HUES64 (cell line): ENCODE measurements at regions not wholly inside any gene's neighbourhood (a gene's known extent, or its start where the extent isn't known, plus 50 kb on each side); places are given as distances from the start of the nearest gene placed in this dataset.

Experiments used
- H3K27ac ChIP-seq: 2 replicates; pipeline ENCODE4 v1.7.0; 2013; ENCODE audit warnings: low read depth, low read length, inconsistent platforms
- H3K27me3 ChIP-seq: 2 replicates; pipeline ENCODE4 v1.6.1; 2013; ENCODE audit warnings: mild to moderate bottlenecking, low read length; ENCODE audit not compliant: insufficient read depth
- H3K36me3 ChIP-seq: 2 replicates; pipeline ENCODE4 v1.6.1; 2013; ENCODE audit warnings: mild to moderate bottlenecking, low read length; ENCODE audit not compliant: insufficient read depth
- H3K4me1 ChIP-seq: 2 replicates; pipeline ENCODE4 v1.6.1; 2013; ENCODE audit warnings: mild to moderate bottlenecking, low read length, moderate library complexity; ENCODE audit not compliant: insufficient read depth
- H3K4me3 ChIP-seq: 2 replicates; pipeline ENCODE4 v1.5.1; 2013; ENCODE audit warnings: mild to moderate bottlenecking, low read length, moderate library complexity
- H3K9ac ChIP-seq: 2 replicates; pipeline ENCODE4 v1.6.1; 2013; ENCODE audit warnings: mild to moderate bottlenecking, low read depth, low read length
- H3K9me3 ChIP-seq: 2 replicates; pipeline ENCODE4 v1.6.1; 2013; ENCODE audit warnings: low read depth, low read length; ENCODE audit not compliant: insufficient read depth
- WGBS: fragments of 150-250, 120-280 bp; methylation state at CpG from one replicate; pipeline ENCODE4 v1.1.7; 2013; ENCODE audit warnings: missing lambda C conversion rate; 5-methylcytosine and 5-hydroxymethylcytosine counted together

GRCh38 chr6:18335948-18336347, 51.2 kb upstream of the RNF144B start:
- Histone ChIP-seq H3K36me3 (no peaks in the 10 kb centered on the region), H3K27ac (peak overlapping the region; percentile 31; the same call in 1 of the 2 replicates), H3K9ac (no peak overlapping the region), H3K9me3 (no peaks in the 10 kb centered on the region), H3K4me1 (peaks cover 18% of the 10 kb centered on the region), H3K27me3 (no peaks in the 10 kb centered on the region), H3K4me3 (no peak overlapping the region)
- 70% methylated on average over 1 of the region's 1 CpG for WGBS

DNA sequence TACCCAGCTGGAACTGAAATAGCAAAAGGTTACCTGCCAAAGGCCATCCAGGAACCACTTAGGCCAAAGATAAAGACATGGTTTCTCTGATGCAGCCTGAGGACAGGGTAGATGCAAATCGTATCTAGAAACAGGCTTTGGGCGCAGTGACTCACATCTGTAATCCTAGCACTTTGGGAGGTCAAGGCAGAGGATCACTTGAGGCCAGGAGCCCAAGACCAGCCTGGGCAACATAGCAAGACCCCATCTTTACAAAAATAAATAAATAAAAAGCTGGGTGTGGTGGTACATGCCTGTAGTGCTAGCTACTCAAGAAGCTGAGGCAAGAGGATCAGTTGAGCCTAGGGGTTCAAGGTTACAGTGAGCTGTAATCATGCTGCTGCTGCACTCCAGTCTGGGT, 52.9 kb upstream of the RNF144B start:
- WGBS, result 97% methylated on average over 2 of the region's 2 CpGs
- H3K9me3 ChIP-seq, result no peaks in the 10 kb centered on the region
- no peak overlapping the region for H3K4me3 ChIP-seq
- peaks cover 29% of the 10 kb centered on the region for H3K4me1 ChIP-seq
- no peaks in the 10 kb centered on the region for H3K27me3 ChIP-seq
- no peak overlapping the region for H3K9ac ChIP-seq
- no peaks in the 10 kb centered on the region for H3K36me3 ChIP-seq
- no peak overlapping the region for H3K27ac ChIP-seq

DNA sequence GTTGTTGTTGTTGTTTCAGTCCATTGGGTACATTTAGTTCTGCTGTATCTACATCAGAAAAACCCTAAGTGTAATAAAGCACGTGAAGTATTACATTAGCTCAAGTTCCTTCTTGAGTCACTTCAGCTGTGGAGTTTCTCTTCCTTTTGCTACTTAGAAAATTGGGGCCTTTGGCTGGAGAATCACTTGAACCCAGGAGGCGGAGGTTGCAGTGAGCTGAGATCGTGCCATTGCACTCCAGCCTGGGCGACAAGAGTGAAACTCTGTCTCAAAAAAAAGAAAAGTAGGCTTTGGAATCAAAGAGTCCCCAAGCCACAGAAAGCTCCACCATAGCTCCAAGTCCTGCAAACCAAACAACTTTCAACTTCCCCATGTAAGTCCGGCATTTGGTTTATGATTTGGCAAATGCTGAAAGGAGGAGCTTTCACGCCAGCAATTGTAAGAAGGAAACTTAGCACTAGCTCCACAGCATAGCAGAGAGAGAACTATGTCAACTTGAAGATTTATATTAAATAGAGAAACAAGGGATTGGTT, 56.5 kb upstream of the RNF144B start:
- Histone ChIP-seq H3K27ac (0 out of 2 replicates have a peak overlapping the region, but pooled peaks have one; percentile 23), H3K9ac (no peak overlapping the region), H3K36me3 (no peaks in the 10 kb centered on the region), H3K4me1 (peaks cover 17% of the 10 kb centered on the region), H3K27me3 (no peaks in the 10 kb centered on the region), H3K4me3 (no peak overlapping the region), H3K9me3 (no peaks in the 10 kb centered on the region)
- WGBS, result 83% methylated on average over 6 of the region's 6 CpGs

DNA sequence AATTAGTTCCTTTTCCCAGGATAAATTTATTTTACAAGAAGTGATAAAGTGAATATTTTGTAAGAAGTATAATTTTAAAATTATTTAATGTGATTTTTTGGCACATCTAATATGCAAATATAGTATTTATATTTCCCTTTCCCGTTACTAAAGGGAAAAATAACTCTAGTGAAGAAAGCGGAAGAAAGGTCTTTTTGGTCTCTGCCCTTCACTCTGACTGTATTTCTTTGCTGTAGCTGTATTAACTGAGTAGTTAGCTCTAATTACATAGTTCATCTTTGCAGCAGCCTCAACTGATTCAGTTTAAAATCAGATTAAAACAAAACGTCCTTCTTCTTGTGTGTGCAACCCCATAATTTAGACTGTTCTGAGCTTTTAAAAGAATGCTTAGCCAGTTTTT, 57.4 kb upstream of the RNF144B start:
- Histone ChIP-seq H3K4me1 (peaks cover 17% of the 10 kb centered on the region), H3K9me3 (no peaks in the 10 kb centered on the region), H3K9ac (no peak overlapping the region), H3K27ac (0 out of 2 replicates have a peak overlapping the region, but pooled peaks have one; percentile 9), H3K27me3 (no peaks in the 10 kb centered on the region), H3K4me3 (no peak overlapping the region), H3K36me3 (no peaks in the 10 kb centered on the region)
- WGBS, result 58% methylated on average over 1 of the region's 3 CpGs

GRCh38 chr6:18328540-18328939, 58.6 kb upstream of the RNF144B start:
- no peaks in the 10 kb centered on the region for H3K27me3 ChIP-seq
- no peak overlapping the region for H3K9ac ChIP-seq
- H3K9me3 ChIP-seq, result no peaks in the 10 kb centered on the region
- no peak overlapping the region for H3K4me3 ChIP-seq
- H3K4me1 ChIP-seq, result peaks cover 17% of the 10 kb centered on the region
- no peak overlapping the region for H3K27ac ChIP-seq
- no peaks in the 10 kb centered on the region for H3K36me3 ChIP-seq
- 92% methylated on average over 2 of the region's 3 CpGs for WGBS

- peaks cover 17% of the 10 kb centered on the region for H3K4me1 ChIP-seq
- H3K36me3 ChIP-seq, result no peaks in the 10 kb centered on the region
- no peaks in the 10 kb centered on the region for H3K9me3 ChIP-seq
- H3K4me3 ChIP-seq, result no peak overlapping the region
- no peaks in the 10 kb centered on the region for H3K27me3 ChIP-seq
- WGBS, result 95% methylated on average over 2 of the region's 2 CpGs
- H3K27ac ChIP-seq, result no peak overlapping the region
- H3K9ac ChIP-seq, result no peak overlapping the region
These were observed 59.1 kb upstream of the RNF144B start for GRCh38 chr6:18328070-18328469.

DNA sequence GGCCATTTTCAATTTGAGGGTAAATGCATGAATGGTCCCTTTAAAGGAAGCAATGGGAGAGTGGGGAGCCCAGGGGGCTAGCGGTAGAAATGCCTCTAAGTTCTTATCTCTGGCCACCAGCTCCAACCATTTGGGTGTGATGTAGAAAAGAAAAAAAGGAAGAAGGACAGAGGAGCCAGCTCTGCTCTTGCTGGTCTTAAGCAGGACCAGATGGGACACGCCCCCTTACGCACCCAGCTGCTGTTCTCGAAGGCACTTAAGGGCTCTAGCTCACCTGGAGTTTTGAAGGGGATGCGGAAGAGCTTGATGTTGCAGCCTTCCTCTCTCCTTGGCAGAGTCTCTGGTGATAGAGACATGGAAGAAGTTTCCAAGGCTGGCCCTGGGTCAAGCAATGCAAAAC, 59.5 kb upstream of the RNF144B start:
- Histone ChIP-seq H3K4me3 (no peak overlapping the region), H3K27ac (no peak overlapping the region), H3K4me1 (peaks cover 17% of the 10 kb centered on the region), H3K27me3 (no peaks in the 10 kb centered on the region), H3K36me3 (no peaks in the 10 kb centered on the region), H3K9ac (no peak overlapping the region), H3K9me3 (no peaks in the 10 kb centered on the region)
- 71% methylated on average over 5 of the region's 5 CpGs for WGBS

- Histone ChIP-seq H3K9ac (no peak overlapping the region), H3K4me3 (no peak overlapping the region), H3K27ac (no peak overlapping the region), H3K36me3 (no peaks in the 10 kb centered on the region), H3K9me3 (no peaks in the 10 kb centered on the region), H3K27me3 (no peaks in the 10 kb centered on the region), H3K4me1 (peaks cover 17% of the 10 kb centered on the region)
- 96% methylated on average over 6 of the region's 6 CpGs for WGBS
These were observed 60.2 kb upstream of the RNF144B start for GRCh38 chr6:18326980-18327379.

- Histone ChIP-seq H3K9ac (no peak overlapping the region), H3K27me3 (no peaks in the 10 kb centered on the region), H3K4me1 (peaks cover 17% of the 10 kb centered on the region), H3K27ac (no peak overlapping the region), H3K4me3 (no peak overlapping the region), H3K9me3 (no peaks in the 10 kb centered on the region), H3K36me3 (no peaks in the 10 kb centered on the region)
- WGBS, result 97% methylated on average over 2 of the region's 2 CpGs
These were observed 61.1 kb upstream of the RNF144B start for GRCh38 chr6:18326001-18326400.

- Histone ChIP-seq H3K9ac (no peak overlapping the region), H3K9me3 (no peaks in the 10 kb centered on the region), H3K27ac (no peak overlapping the region), H3K27me3 (no peaks in the 10 kb centered on the region), H3K4me3 (no peak overlapping the region), H3K4me1 (peaks cover 8% of the 10 kb centered on the region; the same call in 1 of the 2 replicates), H3K36me3 (no peaks in the 10 kb centered on the region)
- WGBS, result 82% methylated on average over 4 of the region's 4 CpGs
These were observed 60.3 kb upstream of the DEK start for GRCh38 chr6:18324706-18325042.

DNA sequence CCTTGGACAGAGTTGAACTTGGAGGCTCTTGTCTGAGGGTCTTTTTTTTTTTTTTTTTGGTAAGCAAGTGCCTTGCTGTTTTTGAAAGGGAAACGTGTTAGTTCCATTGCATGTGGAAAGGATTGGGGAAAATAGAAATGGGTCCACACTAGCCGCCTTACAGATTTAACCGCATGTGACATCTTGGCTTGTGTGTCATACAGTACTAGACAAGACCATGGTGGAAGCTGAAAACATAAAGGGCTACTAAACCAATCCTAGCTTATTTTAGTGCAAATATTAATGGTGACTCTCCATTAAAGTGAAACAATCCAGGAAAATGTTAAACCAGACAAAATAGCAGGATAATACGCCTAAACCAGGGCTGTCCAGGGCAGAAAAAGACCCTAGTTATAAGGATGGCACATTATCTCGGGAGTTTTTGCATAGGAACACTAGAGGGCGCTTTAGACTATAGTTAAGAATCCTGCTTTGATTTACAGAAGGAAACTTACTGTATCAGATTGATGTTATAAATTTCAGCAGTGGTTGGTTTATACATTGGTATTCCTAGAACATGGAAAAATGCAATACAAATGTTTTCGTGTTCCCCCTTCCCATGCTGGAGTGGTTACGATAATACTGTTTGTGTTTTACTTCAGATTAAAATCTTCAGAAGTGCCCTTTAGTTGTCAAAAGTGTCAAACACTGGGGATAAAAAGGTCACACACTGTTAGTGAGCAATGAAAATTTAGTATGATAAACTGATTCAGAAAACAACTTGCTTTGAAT, 59.8 kb upstream of the DEK start:
- Histone ChIP-seq H3K4me3 (no peak overlapping the region), H3K9me3 (no peaks in the 10 kb centered on the region), H3K9ac (no peak overlapping the region), H3K4me1 (0 out of 2 replicates have a peak, but pooled peaks cover 5% of the 10 kb centered on the region), H3K36me3 (no peaks in the 10 kb centered on the region), H3K27me3 (no peaks in the 10 kb centered on the region), H3K27ac (no peak overlapping the region)
- 41% methylated on average over 8 of the region's 8 CpGs for WGBS
